ENCODE measurements at regions not wholly inside any gene's neighbourhood (a gene's known extent, or its start where the extent isn't known, plus 50 kb on each side); places are given as distances from the start of the nearest gene placed in this dataset.

- TF ChIP-seq, protein P1, sequence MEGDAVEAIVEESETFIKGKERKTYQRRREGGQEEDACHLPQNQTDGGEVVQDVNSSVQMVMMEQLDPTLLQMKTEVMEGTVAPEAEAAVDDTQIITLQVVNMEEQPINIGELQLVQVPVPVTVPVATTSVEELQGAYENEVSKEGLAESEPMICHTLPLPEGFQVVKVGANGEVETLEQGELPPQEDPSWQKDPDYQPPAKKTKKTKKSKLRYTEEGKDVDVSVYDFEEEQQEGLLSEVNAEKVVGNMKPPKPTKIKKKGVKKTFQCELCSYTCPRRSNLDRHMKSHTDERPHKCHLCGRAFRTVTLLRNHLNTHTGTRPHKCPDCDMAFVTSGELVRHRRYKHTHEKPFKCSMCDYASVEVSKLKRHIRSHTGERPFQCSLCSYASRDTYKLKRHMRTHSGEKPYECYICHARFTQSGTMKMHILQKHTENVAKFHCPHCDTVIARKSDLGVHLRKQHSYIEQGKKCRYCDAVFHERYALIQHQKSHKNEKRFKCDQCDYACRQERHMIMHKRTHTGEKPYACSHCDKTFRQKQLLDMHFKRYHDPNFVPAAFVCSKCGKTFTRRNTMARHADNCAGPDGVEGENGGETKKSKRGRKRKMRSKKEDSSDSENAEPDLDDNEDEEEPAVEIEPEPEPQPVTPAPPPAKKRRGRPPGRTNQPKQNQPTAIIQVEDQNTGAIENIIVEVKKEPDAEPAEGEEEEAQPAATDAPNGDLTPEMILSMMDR (IDR thresholded peaks at IDR 0.05; ENCODE audit: low read depth, low read length, missing control alignments): no peak
- in situ Hi-C loops (cut with HindIII; ENCODE audit: low sequenced_read_pairs): no loop called here
- no peak for DNase-seq (ENCODE audit: low read depth)
- H3K4me3 ChIP-seq (ENCODE audit: low read depth, low read length): no peak overlapping the region
Observed at GRCh38 chr4:23572382-23572781, 317.5 kb downstream of the PPARGC1A start.

DNA sequence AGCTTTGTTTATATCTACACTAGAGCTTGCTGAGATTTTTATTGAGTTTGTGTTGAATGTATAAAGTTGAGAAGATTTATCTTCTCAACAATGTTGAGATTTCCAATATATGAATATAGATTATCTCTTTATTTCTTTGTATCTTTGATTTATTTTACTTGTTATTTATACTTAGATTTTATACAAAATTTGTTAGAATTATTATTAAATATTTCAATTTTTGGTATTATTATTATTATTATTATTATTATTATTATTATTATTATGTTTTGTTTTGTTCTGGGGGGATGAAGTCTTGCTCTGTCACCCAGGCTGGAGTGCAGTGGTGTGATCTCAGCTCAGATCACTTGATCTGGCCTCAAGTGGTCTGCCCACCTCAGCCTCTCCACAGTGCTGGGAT lies 322.5 kb downstream of the PPARGC1A start:
- in situ Hi-C loops (cut with HindIII; ENCODE audit: low sequenced_read_pairs): no loop called here
- TF ChIP-seq, protein P1 (IDR thresholded peaks at IDR 0.05; ENCODE audit: low read depth, low read length, missing control alignments): no peak
- DNase-seq (ENCODE audit: low read depth): no peak
- H3K4me3 ChIP-seq (ENCODE audit: low read depth, low read length): no peak overlapping the region

- in situ Hi-C loops (cut with HindIII; ENCODE audit: low sequenced_read_pairs): no loop called here
- no peak overlapping the region for H3K4me3 ChIP-seq (ENCODE audit: low read depth, low read length)
- TF ChIP-seq, protein P1 (IDR thresholded peaks at IDR 0.05; ENCODE audit: low read depth, low read length, missing control alignments): no peak
- DNase-seq (ENCODE audit: low read depth): no peak
Observed at GRCh38 chr4:23560748-23561147, 329.1 kb downstream of the PPARGC1A start.

DNA sequence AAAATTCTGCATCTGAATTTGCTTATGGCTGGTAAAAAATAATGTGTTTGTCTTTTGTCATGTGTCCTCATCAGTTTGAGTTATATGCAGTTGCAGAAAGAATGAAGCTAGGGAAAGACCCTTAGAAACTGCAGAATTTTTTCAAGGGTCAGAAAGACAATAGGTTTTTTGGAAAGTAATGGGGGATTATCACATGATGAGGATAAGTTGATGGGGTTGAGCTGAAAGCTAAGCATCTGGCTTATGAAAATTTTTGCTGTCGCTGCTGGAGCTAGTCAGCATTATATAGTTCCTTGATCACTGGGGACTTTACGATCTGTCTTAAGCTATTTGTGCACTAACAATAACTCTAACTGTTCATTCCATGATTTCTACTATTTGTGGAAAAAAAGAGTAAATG lies 331.7 kb downstream of the PPARGC1A start:
- no peak overlapping the region for H3K4me3 ChIP-seq (ENCODE audit: low read depth, low read length)
- DNase-seq (ENCODE audit: low read depth): no peak
- TF ChIP-seq, protein P1 (IDR thresholded peaks at IDR 0.05; ENCODE audit: low read depth, low read length, missing control alignments): no peak
- in situ Hi-C loops (cut with HindIII; ENCODE audit: low sequenced_read_pairs): no loop called here

DNA sequence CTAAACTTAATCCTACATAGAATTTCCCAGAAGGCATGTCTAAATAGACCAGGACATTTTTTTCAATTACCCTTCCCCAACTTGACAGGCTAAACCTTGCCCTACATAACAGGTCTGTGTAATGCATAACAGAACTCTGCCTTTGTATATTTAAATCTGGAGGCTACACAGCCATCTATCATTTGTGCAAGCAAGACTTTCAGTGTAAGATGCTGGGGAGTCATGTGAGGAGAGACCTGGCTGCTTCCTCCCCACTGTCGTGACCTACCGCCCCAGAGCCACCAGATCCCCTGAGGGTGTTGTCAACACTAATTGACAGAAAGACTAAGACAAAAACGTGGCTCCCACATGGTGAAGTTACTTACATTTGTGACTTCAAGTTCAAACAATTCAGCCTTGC lies 342.2 kb downstream of the PPARGC1A start:
- TF ChIP-seq, protein P1 (IDR thresholded peaks at IDR 0.05; ENCODE audit: low read depth, low read length, missing control alignments): no peak
- no peak for DNase-seq (ENCODE audit: low read depth)
- in situ Hi-C loops (cut with HindIII; ENCODE audit: low sequenced_read_pairs): no loop called here
- no peak overlapping the region for H3K4me3 ChIP-seq (ENCODE audit: low read depth, low read length)

DNA sequence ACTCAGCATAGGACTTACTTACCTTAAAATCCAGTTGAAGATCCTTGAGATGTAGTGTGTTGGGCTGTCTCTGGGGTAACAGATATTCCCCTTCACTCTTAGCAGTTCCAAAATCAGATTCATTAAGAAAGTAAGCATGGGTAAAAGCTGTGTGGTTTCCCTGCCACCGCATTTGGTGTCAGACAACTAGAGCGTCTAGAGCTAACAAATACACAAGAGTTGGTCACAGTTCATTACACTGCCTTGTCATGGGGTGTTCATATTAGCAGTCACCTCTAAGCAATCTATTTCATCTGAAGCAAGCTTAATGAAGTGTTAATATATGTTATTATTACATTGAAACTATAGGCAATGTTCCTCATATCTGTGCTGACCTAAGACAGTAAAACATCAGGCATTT lies 342.8 kb downstream of the PPARGC1A start:
- no peak overlapping the region for H3K4me3 ChIP-seq (ENCODE audit: low read depth, low read length)
- TF ChIP-seq, protein P1 (IDR thresholded peaks at IDR 0.05; ENCODE audit: low read depth, low read length, missing control alignments): no peak
- in situ Hi-C loops (cut with HindIII; ENCODE audit: low sequenced_read_pairs): no loop called here
- DNase-seq (ENCODE audit: low read depth): no peak

Data from astrocyte of the cerebellum (primary cell).